Activated CD4-positive, alpha-beta T cell treated with anti-CD3 and anti-CD28 coated beads, Interleukin-2, amount 50 U/mL, for 16 hours (primary cell): ENCODE measurements at regions not wholly inside any gene's neighbourhood (a gene's known extent, or its start where the extent isn't known, plus 50 kb on each side); places are given as distances from the start of the nearest gene placed in this dataset.
"Not testable (repeated sequence)": the region's sequence is repeated elsewhere in the genome, so short reads cannot be mapped to it uniquely, and the experiment has no call there.

Experiments
- DNase-seq: peaks from one replicate; pipeline ENCODE4 v3.0.0-alpha.2; 2020

DNA sequence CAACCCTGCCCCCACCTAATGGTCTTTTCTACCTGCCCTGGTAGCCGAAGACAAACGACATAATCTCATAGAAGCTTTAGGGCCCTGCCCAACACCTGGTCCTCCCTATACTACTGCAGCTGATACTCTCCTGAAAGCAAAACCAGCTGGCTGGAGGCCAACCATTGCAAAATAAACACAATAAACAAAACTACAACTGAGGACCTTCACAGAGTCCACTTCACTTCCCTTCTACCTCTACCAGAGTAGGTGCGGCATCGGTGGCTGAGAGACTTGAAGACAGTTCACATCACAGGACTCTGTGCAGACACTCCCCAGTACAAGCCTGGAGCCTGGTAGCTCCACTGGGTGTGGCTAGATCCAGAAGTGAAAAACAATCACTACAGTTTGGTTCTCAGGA, 476.2 kb downstream of the MMUT start:
- no peak for DNase-seq

DNA sequence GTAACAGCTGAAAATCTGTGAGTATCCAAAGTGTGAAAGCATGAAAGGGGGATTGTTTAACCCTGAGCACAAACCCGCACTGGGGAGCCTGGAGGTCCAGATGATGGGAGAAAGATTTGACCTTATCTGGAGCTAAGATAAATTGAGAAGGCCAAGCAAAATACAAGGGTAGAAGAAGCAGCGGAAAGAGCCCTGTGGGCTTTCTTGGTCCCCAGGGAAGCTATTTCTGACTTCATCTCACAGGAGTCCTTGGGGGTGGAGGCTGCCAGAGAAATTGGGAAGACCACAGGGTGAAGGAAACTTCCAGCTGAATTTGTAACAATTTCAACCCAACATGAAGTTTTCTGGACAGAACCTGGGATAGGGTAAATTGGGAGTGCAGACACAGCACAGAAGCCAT, 476.9 kb downstream of the MMUT start:
- DNase-seq, result no peak

- no peak for DNase-seq
Measured at GRCh38 chr6:48985025-48985424, 478.0 kb downstream of the MMUT start.

DNA sequence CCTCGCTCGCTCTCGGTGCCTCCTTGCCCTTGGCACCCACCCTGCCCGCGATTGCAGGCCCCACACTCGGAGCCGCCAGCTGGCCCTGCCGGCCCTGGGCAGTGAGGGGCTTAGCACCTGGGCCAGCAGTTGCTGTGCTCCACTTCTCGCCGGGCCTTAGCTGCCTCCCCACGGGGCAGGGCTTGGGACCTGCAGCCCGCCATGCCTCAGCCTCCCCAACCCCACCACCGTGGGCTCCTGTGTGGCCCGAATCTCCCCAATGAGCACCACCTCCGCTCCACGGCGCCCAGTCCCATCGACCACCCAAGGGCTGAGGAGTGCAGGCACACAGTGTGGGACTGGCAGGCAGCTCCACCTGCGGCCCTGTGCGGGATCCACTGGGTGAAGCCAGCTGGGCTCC, 479.1 kb downstream of the MMUT start:
- not testable (repeated sequence) for DNase-seq

DNA sequence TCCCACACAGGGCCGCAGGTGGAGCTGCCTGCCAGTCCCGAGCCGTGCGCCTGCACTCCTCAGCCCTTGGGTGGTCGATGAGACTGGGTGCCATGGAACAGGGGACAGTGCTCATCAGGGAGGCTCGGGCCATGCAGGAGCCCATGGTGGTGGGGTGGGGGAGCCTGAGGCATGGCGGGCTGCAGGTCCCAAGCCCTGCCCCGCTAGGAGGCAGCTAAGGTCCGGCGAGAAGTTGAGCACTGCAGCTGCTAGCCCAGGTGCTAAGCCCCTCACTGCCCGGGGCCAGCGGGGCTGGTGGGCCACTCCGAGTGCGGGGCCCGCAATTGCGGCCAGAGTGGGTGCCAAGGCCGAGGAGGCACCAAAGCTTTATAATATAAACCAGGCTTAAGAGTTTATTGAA, 479.7 kb downstream of the MMUT start:
- no peak for DNase-seq

GRCh38 chr6:48979806-48980205, 483.2 kb downstream of the MMUT start:
- no peak for DNase-seq

DNA sequence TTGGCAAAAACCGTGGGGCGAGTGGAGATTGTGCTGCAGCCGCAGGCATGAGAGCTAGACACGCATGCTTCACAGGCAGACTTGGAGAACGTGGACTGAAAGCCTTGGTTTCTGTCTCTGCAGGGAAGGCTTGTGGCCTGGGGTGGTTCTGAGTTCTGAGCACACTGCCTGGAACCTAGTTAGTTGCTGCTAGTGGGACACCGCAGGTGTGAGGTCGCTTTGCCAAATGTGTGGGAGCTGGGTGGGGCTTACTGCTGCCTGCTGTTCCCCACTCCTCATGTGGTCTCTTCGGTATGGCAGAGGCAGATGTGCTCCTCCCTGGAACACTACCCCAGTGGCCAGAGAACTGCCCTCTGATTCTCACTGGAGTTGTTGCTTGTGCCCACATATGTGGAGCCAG, 484.0 kb downstream of the MMUT start:
- DNase-seq, result no peak

DNA sequence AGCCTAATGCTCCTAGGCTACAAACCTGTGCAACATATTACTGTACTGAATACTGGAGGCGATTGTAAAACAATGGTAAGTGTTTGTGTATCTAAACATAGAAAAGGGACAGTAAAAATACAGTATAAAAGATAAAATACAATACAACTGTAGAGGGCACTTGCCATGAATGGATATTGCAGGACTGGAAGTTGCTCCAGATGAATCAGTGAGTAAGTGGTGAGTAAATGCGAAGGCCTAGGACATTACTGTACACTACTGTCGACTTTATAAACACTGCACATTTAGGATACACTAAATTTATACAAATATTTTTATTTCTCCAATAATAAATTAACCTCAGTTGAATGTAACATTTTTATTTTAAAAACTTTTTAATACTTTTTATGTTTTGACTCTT, 485.0 kb downstream of the MMUT start:
- no peak for DNase-seq

DNA sequence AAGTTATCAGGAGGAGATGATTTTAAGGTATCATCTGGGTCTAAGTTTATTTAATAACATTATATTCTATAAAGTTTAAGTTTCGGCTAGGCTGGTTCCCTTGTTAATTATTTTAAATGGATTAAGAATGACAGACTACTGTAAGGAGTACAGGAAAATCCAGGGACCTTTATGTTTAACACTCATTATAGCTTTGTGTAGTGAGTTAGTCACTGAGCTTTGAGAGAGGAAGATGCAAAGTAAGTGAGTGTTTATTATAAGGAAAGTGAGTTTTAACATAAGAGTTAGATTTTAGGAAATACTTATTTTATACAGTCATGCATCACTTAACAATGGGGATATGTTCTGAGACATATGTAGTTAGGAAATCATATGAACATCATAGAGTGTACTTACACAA, 485.5 kb downstream of the MMUT start:
- DNase-seq, result no peak

DNA sequence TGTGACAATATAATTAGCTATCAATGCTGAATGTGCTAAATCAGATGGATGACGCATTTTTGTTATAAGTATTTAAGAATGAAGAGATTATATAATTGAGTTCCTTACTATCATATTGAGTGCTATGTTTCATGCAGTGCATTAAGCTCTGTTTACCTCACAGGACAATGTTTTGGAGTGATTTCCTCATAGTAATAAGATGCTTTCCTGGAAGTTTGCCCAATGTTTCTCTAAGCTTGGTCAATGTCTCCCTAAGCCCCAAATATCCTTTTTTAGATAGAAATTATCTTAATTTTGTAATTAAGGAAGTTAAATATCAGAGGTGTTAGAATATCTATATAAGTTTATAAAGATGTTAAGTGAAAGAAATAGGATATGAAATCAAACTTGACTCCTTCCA, 489.6 kb downstream of the MMUT start:
- no peak for DNase-seq

- no peak for DNase-seq
Measured at GRCh38 chr6:48961781-48962415, 501.2 kb downstream of the MMUT start.

- no peak for DNase-seq
Measured at GRCh38 chr6:48959251-48960060, 503.6 kb downstream of the MMUT start.

GRCh38 chr6:48957781-48958180, 505.3 kb downstream of the MMUT start:
- no peak for DNase-seq

DNA sequence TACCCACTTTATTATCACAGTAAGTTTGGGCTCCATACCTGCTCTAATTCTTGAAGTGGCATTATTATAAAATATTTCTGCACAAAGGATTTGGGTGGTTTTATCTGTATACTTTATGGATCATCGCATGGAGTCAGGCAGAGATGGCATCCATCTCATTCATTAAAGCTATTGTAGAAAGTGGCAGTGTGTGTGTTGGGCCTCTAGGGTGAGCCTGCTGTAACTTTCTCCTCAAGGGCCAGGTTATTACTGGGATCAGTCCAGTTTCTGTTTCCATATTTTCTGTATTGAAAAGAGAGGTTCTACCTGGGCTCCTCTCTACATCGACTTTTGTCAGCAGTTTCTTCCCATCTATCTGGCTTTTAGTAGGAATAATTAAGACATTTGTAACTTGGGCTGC, 511.1 kb downstream of the MMUT start:
- DNase-seq, result no peak

DNA sequence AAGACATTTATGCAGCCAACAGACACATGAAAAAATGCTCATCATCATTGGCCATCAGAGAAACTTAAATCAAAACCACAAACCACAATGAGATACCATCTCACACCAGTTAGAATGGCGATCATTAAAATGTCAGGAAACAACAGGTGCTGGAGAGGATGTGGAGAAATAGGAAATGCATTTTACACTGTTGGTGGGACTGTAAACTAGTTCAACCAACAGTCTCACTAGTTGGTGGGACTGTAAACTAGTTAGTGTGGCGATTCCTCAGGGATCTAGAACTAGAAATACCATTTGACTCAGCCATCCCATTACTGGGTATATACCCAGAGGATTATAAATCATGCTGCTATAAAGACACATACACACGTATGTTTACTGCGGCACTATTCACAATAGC, 518.8 kb downstream of the MMUT start:
- DNase-seq, result not testable (repeated sequence)

- DNase-seq, result no peak
Measured at GRCh38 chr6:48933136-48933535, 529.9 kb downstream of the MMUT start.

GRCh38 chr6:48928937-48929336, 534.1 kb downstream of the MMUT start:
- no peak for DNase-seq

- DNase-seq, result no peak
Measured at GRCh38 chr6:48922837-48923236, 540.2 kb downstream of the MMUT start.

GRCh38 chr6:48919555-48919954, 543.5 kb downstream of the MMUT start:
- DNase-seq, result no peak

GRCh38 chr6:48917233-48917632, 545.8 kb downstream of the MMUT start:
- no peak for DNase-seq

- DNase-seq, result no peak
Measured at GRCh38 chr6:48916607-48917006, 546.4 kb downstream of the MMUT start.

- no peak for DNase-seq
Measured at GRCh38 chr6:48915591-48915990, 547.5 kb downstream of the MMUT start.

DNA sequence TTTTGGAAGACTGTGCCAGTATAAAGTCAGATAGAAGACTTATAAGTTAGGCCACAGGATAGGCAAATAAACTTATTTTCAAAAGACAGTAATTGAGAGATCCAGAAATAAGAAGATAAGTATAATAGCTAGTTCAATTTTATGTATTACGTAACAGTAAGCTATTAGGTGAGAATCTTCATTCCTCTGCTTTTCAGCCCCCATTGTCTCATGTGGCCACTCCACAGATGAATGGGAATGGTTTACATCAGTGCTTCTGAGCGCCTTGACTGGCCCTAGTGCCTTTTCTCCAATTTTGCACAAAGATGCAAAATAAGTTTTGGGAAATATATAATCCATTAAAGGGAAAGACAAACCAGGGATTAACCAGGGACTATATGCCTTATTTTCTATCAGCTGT, 550.5 kb downstream of the MMUT start:
- DNase-seq, result no peak

DNA sequence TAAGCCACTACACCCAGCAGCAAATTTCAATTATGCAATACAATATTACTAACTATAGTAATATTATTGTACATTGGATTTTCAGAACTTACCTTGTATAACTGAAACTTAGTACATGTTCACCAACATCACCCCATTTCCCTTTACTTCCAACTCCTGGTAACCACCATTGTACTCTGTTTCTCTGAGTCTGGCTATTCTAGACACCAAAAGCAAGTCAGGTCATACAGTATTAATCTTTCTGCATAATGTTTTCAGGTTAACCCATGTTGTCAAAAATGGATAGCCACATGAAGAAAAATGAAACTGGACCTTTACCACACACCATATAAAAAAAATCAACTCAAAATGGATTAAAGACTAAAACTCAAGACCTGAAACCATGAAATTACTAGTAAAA, 558.2 kb downstream of the MMUT start:
- DNase-seq, result no peak

- DNase-seq, result no peak
Measured at GRCh38 chr6:48894469-48894868, 568.6 kb downstream of the MMUT start.
